ENCODE measurements at regions not wholly inside any gene's neighbourhood (a gene's known extent, or its start where the extent isn't known, plus 50 kb on each side); places are given as distances from the start of the nearest gene placed in this dataset.

GRCh38 chr9:96163712-96164111, 138.3 kb downstream of the HSD17B3 start:
- Mint-ChIP-seq H3K4me1 (ENCODE audit: unreplicated experiment) (peaks cover 9% of the 10 kb centered on the region), H3K36me3 (ENCODE audit: low read depth, unreplicated experiment) (no peaks in the 10 kb centered on the region), H3K27me3 (ENCODE audit: unreplicated experiment) (peaks cover 4% of the 10 kb centered on the region), H3K9me3 (ENCODE audit: unreplicated experiment) (no peaks in the 10 kb centered on the region), H3K27ac (ENCODE audit: unreplicated experiment) (no peak overlapping the region), H3K4me3 (ENCODE audit: unreplicated experiment) (no peak overlapping the region)
- DNase-seq (ENCODE audit: low spot score): no peak
- TF ChIP-seq CTCF (IDR thresholded peaks at IDR 0.05; ENCODE audit: unreplicated experiment): no peak

GRCh38 chr9:96163161-96163560, 138.8 kb downstream of the HSD17B3 start:
- TF ChIP-seq CTCF (IDR thresholded peaks at IDR 0.05; ENCODE audit: unreplicated experiment): no peak
- DNase-seq (ENCODE audit: low spot score): no peak
- Mint-ChIP-seq H3K4me1 (ENCODE audit: unreplicated experiment) (peaks cover 5% of the 10 kb centered on the region), H3K27ac (ENCODE audit: unreplicated experiment) (no peak overlapping the region), H3K9me3 (ENCODE audit: unreplicated experiment) (no peaks in the 10 kb centered on the region), H3K27me3 (ENCODE audit: unreplicated experiment) (peaks cover 4% of the 10 kb centered on the region), H3K36me3 (ENCODE audit: low read depth, unreplicated experiment) (no peaks in the 10 kb centered on the region), H3K4me3 (ENCODE audit: unreplicated experiment) (no peak overlapping the region)

GRCh38 chr9:96161819-96162218, 140.2 kb downstream of the HSD17B3 start:
- no peak overlapping the region for H3K4me3 Mint-ChIP-seq (ENCODE audit: unreplicated experiment)
- H3K9me3 Mint-ChIP-seq (ENCODE audit: unreplicated experiment): no peaks in the 10 kb centered on the region
- peaks cover 6% of the 10 kb centered on the region for H3K36me3 Mint-ChIP-seq (ENCODE audit: low read depth, unreplicated experiment)
- no peak overlapping the region for H3K27ac Mint-ChIP-seq (ENCODE audit: unreplicated experiment)
- no peak for DNase-seq (ENCODE audit: low spot score)
- H3K4me1 Mint-ChIP-seq (ENCODE audit: unreplicated experiment): peaks cover 16% of the 10 kb centered on the region
- no peak for TF ChIP-seq CTCF (IDR thresholded peaks at IDR 0.05; ENCODE audit: unreplicated experiment)
- peaks cover 8% of the 10 kb centered on the region for H3K27me3 Mint-ChIP-seq (ENCODE audit: unreplicated experiment)

GRCh38 chr9:96160866-96161265, 141.1 kb downstream of the HSD17B3 start:
- Mint-ChIP-seq H3K4me3 (ENCODE audit: unreplicated experiment) (no peak overlapping the region), H3K4me1 (ENCODE audit: unreplicated experiment) (peaks cover 22% of the 10 kb centered on the region), H3K36me3 (ENCODE audit: low read depth, unreplicated experiment) (peaks cover 6% of the 10 kb centered on the region), H3K9me3 (ENCODE audit: unreplicated experiment) (no peaks in the 10 kb centered on the region), H3K27ac (ENCODE audit: unreplicated experiment) (no peak overlapping the region), H3K27me3 (ENCODE audit: unreplicated experiment) (peaks cover 8% of the 10 kb centered on the region)
- no peak for TF ChIP-seq CTCF (IDR thresholded peaks at IDR 0.05; ENCODE audit: unreplicated experiment)
- DNase-seq (ENCODE audit: low spot score): no peak

GRCh38 chr9:96160168-96160567, 141.8 kb downstream of the HSD17B3 start:
- TF ChIP-seq CTCF (IDR thresholded peaks at IDR 0.05; ENCODE audit: unreplicated experiment): no peak

More at GRCh38 chr9:96160168-96160567, 141.8 kb downstream of the HSD17B3 start:
- peaks cover 22% of the 10 kb centered on the region for H3K4me1 Mint-ChIP-seq (ENCODE audit: unreplicated experiment)
- peaks cover 6% of the 10 kb centered on the region for H3K36me3 Mint-ChIP-seq (ENCODE audit: low read depth, unreplicated experiment)
- DNase-seq (ENCODE audit: low spot score): no peak
- H3K27me3 Mint-ChIP-seq (ENCODE audit: unreplicated experiment): peaks cover 8% of the 10 kb centered on the region
- H3K4me3 Mint-ChIP-seq (ENCODE audit: unreplicated experiment): no peak overlapping the region
- H3K27ac Mint-ChIP-seq (ENCODE audit: unreplicated experiment): no peak overlapping the region
- H3K9me3 Mint-ChIP-seq (ENCODE audit: unreplicated experiment): no peaks in the 10 kb centered on the region

All from endothelial cell (in vitro differentiated cells).